WTC11 (cell line): ENCODE measurements at regions not wholly inside any gene's neighbourhood (a gene's known extent, or its start where the extent isn't known, plus 50 kb on each side); places are given as distances from the start of the nearest gene placed in this dataset.

Source experiments
- ATAC-seq: fragments of 200-7000 bp; cut with Tn5 transposase; 2 replicates; pipeline ENCODE4 v1.10.0; 2021; ENCODE audit warnings: mild to moderate bottlenecking, moderate library complexity
- CTCF ChIA-PET: fragments of 300-600 bp; sonication (Branson Sonifier 250); formaldehyde crosslinking; loops from one replicate; lab custom pipeline; 2021; ENCODE audit warnings: antibody characterized with exemption; lab: Charles Lee
- POLR2A ChIA-PET: fragments of 350-600 bp; sonication (Branson Sonifier 250); formaldehyde crosslinking; loops from one replicate; lab custom pipeline; 2021; ENCODE audit warnings: antibody characterized with exemption; lab: Charles Lee
- DNase-seq: peaks from one replicate; pipeline ENCODE4 v3.0.0; 2021; ENCODE audit warnings: low spot score
- H3K27ac Mint-ChIP-seq: 2 replicates; pipeline ENCODE4 v1.8.0; 2021; ENCODE audit warnings: mixed read lengths
- H3K27me3 Mint-ChIP-seq: 2 replicates; pipeline ENCODE4 v1.8.0; 2021; ENCODE audit warnings: low read depth, mild to moderate bottlenecking, moderate library complexity, mixed read lengths
- H3K36me3 Mint-ChIP-seq: 2 replicates; pipeline ENCODE4 v1.8.0; 2021; ENCODE audit warnings: mixed read lengths
- H3K4me1 Mint-ChIP-seq: 2 replicates; pipeline ENCODE4 v1.8.0; 2022; ENCODE audit warnings: mixed read lengths
- H3K4me3 Mint-ChIP-seq: 2 replicates; pipeline ENCODE4 v1.8.0; 2021; ENCODE audit warnings: mild to moderate bottlenecking, moderate library complexity, mixed read lengths
- H3K9me3 Mint-ChIP-seq: 2 replicates; pipeline ENCODE4 v1.8.0; 2021; ENCODE audit warnings: mixed read lengths
- ATF1 ChIP-seq: sonication (generic); formaldehyde crosslinking; IDR thresholded peaks from 2 replicates; pipeline ENCODE4 v1.8.1; 2023; ENCODE audit warnings: mild to moderate bottlenecking, moderate library complexity, missing genetic modification reagents
- CBFB ChIP-seq: sonication (generic); formaldehyde crosslinking; IDR thresholded peaks from 2 replicates; pipeline ENCODE4 v1.8.1; 2022; ENCODE audit warnings: mild to moderate bottlenecking, low read depth, missing genetic modification reagents
- E2F1 ChIP-seq: sonication (generic); formaldehyde crosslinking; IDR thresholded peaks from 2 replicates; pipeline ENCODE4 v1.8.0; 2022; ENCODE audit warnings: mild to moderate bottlenecking, missing genetic modification reagents
- ERG ChIP-seq: fragments of 250-450 bp; sonication (Bioruptor Pico); IDR thresholded peaks from 2 replicates; pipeline ENCODE4 v1.8.0; 2021; ENCODE audit warnings: mild to moderate bottlenecking
- ESRRA ChIP-seq: sonication (generic); formaldehyde crosslinking; IDR thresholded peaks from 2 replicates; pipeline ENCODE4 v1.8.1; 2022; ENCODE audit warnings: mild to moderate bottlenecking, missing genetic modification reagents, borderline replicate concordance
- ETV6 ChIP-seq: sonication (generic); formaldehyde crosslinking; IDR thresholded peaks from 2 replicates; pipeline ENCODE4 v1.8.1; 2022; ENCODE audit warnings: mild to moderate bottlenecking, missing genetic modification reagents
- FOXK1 ChIP-seq: sonication (generic); formaldehyde crosslinking; IDR thresholded peaks from 2 replicates; pipeline ENCODE4 v1.8.0; 2022; ENCODE audit warnings: mild to moderate bottlenecking, moderate library complexity, missing genetic modification reagents
- HMGXB4 ChIP-seq: sonication (generic); formaldehyde crosslinking; IDR thresholded peaks from 2 replicates; pipeline ENCODE4 v1.8.1; 2023; ENCODE audit warnings: mild to moderate bottlenecking, moderate library complexity, missing genetic modification reagents
- KAT7 ChIP-seq: sonication (generic); formaldehyde crosslinking; IDR thresholded peaks from 2 replicates; pipeline ENCODE4 v1.8.1; 2023; ENCODE audit warnings: missing genetic modification reagents, mild to moderate bottlenecking, borderline replicate concordance
- MXD4 ChIP-seq: fragments of 250-450 bp; sonication (Bioruptor Pico); IDR thresholded peaks from 2 replicates; pipeline ENCODE4 v1.8.0; 2021; ENCODE audit warnings: mild to moderate bottlenecking, moderate library complexity, borderline replicate concordance
- SMAD3 ChIP-seq: sonication (generic); formaldehyde crosslinking; IDR thresholded peaks from 2 replicates; pipeline ENCODE4 v1.8.0; 2022; ENCODE audit warnings: missing genetic modification reagents, mild to moderate bottlenecking, borderline replicate concordance
- STAT6 ChIP-seq: sonication (generic); formaldehyde crosslinking; conservative IDR thresholded peaks from 2 replicates; pipeline ENCODE4 v1.8.1; 2023; ENCODE audit warnings: mild to moderate bottlenecking, low read depth, missing genetic modification reagents, moderate library complexity
- TEAD1 ChIP-seq: sonication (generic); formaldehyde crosslinking; IDR thresholded peaks from 2 replicates; pipeline ENCODE4 v1.8.0; 2022; ENCODE audit warnings: mild to moderate bottlenecking, missing genetic modification reagents
- ZBTB43 ChIP-seq: sonication (generic); formaldehyde crosslinking; IDR thresholded peaks from 2 replicates; pipeline ENCODE4 v1.8.1; 2023; ENCODE audit warnings: mild to moderate bottlenecking, missing genetic modification reagents
- ZNF121 ChIP-seq: sonication (generic); formaldehyde crosslinking; IDR thresholded peaks from 2 replicates; pipeline ENCODE4 v1.8.0; 2023; ENCODE audit warnings: missing genetic modification reagents
- ZNF138 ChIP-seq: sonication (generic); formaldehyde crosslinking; conservative IDR thresholded peaks from 2 replicates; pipeline ENCODE4 v1.8.1; 2022; ENCODE audit warnings: mild to moderate bottlenecking, moderate library complexity, missing genetic modification reagents
- ZNF281 ChIP-seq: sonication (generic); formaldehyde crosslinking; IDR thresholded peaks from 2 replicates; pipeline ENCODE4 v1.8.0; 2023; ENCODE audit warnings: mild to moderate bottlenecking, missing genetic modification reagents
- ZNF671 ChIP-seq: fragments of 250-450 bp; sonication (Bioruptor Pico); IDR thresholded peaks from 2 replicates; pipeline ENCODE4 v1.8.0; 2021; ENCODE audit warnings: mild to moderate bottlenecking

GRCh38 chr12:93197067-93197593 lies 180.6 kb upstream of the NUDT4 start:
- H3K4me3 Mint-ChIP-seq: no peak overlapping the region
- peaks cover 4% of the 10 kb centered on the region; the same call in 1 of the 2 replicates for H3K36me3 Mint-ChIP-seq
- no peaks in the 10 kb centered on the region; the same call in 1 of the 2 replicates for H3K27me3 Mint-ChIP-seq
- POLR2A ChIA-PET: no interaction called here
- DNase-seq (no peak), ATAC-seq (no peak)
- peaks cover 16% of the 10 kb centered on the region for H3K9me3 Mint-ChIP-seq
- H3K27ac Mint-ChIP-seq: no peak overlapping the region
- CTCF ChIA-PET: no interaction called here
- peaks cover 5% of the 10 kb centered on the region for H3K4me1 Mint-ChIP-seq
- no peak for TF ChIP-seq STAT6 (CRISPR knock-in tag)
- no peak for TF ChIP-seq ETV6 (CRISPR knock-in tag)
- no peak for TF ChIP-seq ZNF138 (CRISPR knock-in tag)
- no peak for TF ChIP-seq TEAD1 (CRISPR knock-in tag)
- no peak for TF ChIP-seq MXD4 (CRISPR knock-in tag)
- TF ChIP-seq ZNF121 (CRISPR knock-in tag): no peak
- no peak for TF ChIP-seq ZNF671 (CRISPR knock-in tag)
- no peak for TF ChIP-seq ESRRA
- TF ChIP-seq, all 79 proteins: peak for 0

GRCh38 chr12:93198086-93198485 lies 179.6 kb upstream of the NUDT4 start:
- POLR2A ChIA-PET: no interaction called here
- TF ChIP-seq E2F1 (CRISPR knock-in tag): no peak
- no peak for TF ChIP-seq ZNF281
- no peak for TF ChIP-seq ATF1 (CRISPR knock-in tag)
- TF ChIP-seq HMGXB4 (CRISPR knock-in tag): no peak
- TF ChIP-seq ZNF121 (CRISPR knock-in tag): no peak
- peaks cover 15% of the 10 kb centered on the region for H3K9me3 Mint-ChIP-seq
- DNase-seq (no peak), ATAC-seq (no peak)
- no peak overlapping the region for H3K4me3 Mint-ChIP-seq
- CTCF ChIA-PET: no interaction called here
- H3K36me3 Mint-ChIP-seq: peaks cover 4% of the 10 kb centered on the region; the same call in 1 of the 2 replicates
- H3K4me1 Mint-ChIP-seq: peaks cover 5% of the 10 kb centered on the region
- H3K27ac Mint-ChIP-seq: no peak overlapping the region
- no peaks in the 10 kb centered on the region; the same call in 1 of the 2 replicates for H3K27me3 Mint-ChIP-seq

GRCh38 chr12:93199831-93200236 lies 177.9 kb upstream of the NUDT4 start:
- no peak for ATAC-seq
- H3K9me3 Mint-ChIP-seq: peaks cover 1% of the 10 kb centered on the region; the same call in 1 of the 2 replicates
- no peak overlapping the region for H3K4me3 Mint-ChIP-seq
- H3K4me1 Mint-ChIP-seq: peaks cover 5% of the 10 kb centered on the region
- H3K27me3 Mint-ChIP-seq: no peaks in the 10 kb centered on the region; the same call in 1 of the 2 replicates
- no peaks in the 10 kb centered on the region for H3K36me3 Mint-ChIP-seq
- POLR2A ChIA-PET: no interaction called here
- no peak overlapping the region for H3K27ac Mint-ChIP-seq
- DNase-seq: no peak
- CTCF ChIA-PET: no interaction called here
- TF ChIP-seq CBFB (CRISPR knock-in tag) (no peak), ERG (CRISPR knock-in tag) (no peak), ZBTB43 (CRISPR knock-in tag) (no peak), ZNF281 (no peak), ESRRA (no peak), KAT7 (CRISPR knock-in tag) (no peak), SMAD3 (CRISPR knock-in tag) (no peak), FOXK1 (CRISPR knock-in tag) (no peak)
